ENCODE measurements at regions not wholly inside any gene's neighbourhood (a gene's known extent, or its start where the extent isn't known, plus 50 kb on each side); places are given as distances from the start of the nearest gene placed in this dataset.

- TF ChIP-seq CTCF (IDR thresholded peaks at IDR 0.05) (no peak), ZFX (IDR thresholded peaks at IDR 0.05; ENCODE audit: borderline replicate concordance) (no peak)
Measured at GRCh38 chr12:127301876-127302275, 965.1 kb upstream of the TMEM132C start.
